ENCODE measurements at regions not wholly inside any gene's neighbourhood (a gene's known extent, or its start where the extent isn't known, plus 50 kb on each side); places are given as distances from the start of the nearest gene placed in this dataset.

DNA sequence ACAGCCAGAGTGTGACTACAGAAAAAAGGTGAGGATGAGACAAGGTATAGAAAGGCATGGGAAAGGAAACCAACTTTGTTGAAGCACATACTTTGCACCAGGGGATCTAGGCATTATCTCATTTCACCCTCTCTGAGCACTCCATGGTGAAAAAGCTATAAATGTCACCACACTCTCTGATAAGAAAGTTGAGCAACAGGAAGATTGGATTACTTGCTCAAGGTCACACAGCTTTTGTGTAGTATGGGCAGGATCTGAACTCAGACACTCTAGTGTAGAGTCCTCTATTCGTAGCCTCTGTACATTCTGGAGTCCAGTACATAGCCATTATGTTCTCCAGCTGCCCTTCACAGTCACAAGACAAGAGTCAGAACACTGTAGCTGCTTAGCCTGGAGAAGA, 163.4 kb upstream of the SEMA6D start:
- no peak for DNase-seq

GRCh38 chr15:47561102-47561501, 156.2 kb upstream of the SEMA6D start:
- no peak for DNase-seq

- DNase-seq, result no peak
Measured at GRCh38 chr15:47565949-47566348, 151.4 kb upstream of the SEMA6D start.

DNA sequence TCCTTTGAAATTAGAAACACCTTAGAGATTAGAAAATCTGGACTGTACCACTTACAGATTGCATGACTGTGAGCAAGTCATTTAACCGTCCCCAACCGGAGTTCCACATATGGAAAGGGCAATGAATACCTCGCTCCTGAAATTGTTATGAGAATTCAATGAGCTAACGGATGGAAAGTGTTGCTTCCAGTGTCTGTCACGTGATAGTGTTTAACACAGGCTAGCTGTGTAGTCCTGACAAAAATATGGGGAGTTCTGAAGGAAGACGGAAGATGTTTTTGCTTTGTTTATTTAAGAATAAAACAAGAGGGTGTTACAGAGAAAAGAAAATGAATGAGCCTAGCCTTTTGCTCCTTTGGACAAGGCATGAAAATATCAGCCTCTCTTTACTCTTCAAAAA, 150.7 kb upstream of the SEMA6D start:
- no peak for DNase-seq

- DNase-seq, result no peak
Measured at GRCh38 chr15:47568030-47568429, 149.3 kb upstream of the SEMA6D start.

DNA sequence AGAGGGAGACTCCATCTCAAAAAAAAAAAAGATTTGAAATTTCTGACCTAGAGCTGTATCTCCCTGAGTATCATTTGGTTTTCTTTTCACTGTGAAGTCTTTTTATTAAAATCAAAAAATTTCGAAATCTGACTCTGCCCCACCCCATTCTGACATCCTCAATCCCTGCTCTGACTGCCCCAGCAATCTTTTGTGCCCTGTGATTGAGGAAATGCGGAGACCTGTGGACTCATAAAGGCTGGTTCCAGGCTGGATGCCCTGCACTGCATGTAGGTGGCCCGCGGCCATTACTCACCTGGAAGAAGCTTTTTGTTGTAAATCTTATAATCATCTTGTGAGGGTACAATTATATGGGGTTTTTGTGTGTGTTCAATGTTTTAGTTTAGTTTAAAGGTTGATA, 147.3 kb upstream of the SEMA6D start:
- DNase-seq, result no peak

GRCh38 chr15:47570451-47570850, 146.9 kb upstream of the SEMA6D start:
- no peak for DNase-seq

GRCh38 chr15:47570881-47571640, 146.2 kb upstream of the SEMA6D start:
- DNase-seq, result no peak

DNA sequence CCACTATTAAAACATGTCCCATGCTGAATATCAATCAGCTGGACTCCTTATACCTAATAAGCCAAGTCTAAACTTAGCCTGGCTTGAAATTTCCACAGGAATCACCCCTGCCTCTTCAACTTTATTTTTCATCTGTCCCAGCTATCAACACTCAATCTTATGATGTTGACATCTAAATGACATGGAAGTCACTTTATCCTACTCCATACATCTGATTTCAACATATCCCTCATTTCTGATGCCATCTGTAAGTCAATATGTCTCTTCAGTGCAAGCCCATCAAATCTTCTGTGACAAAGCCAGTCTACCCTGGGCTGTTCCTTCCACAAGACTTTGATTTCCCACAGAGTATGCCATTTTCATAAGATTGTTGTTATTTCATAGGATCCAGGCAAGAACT, 143.6 kb upstream of the SEMA6D start:
- DNase-seq, result no peak

GRCh38 chr15:47577000-47577399, 140.3 kb upstream of the SEMA6D start:
- no peak for DNase-seq

DNA sequence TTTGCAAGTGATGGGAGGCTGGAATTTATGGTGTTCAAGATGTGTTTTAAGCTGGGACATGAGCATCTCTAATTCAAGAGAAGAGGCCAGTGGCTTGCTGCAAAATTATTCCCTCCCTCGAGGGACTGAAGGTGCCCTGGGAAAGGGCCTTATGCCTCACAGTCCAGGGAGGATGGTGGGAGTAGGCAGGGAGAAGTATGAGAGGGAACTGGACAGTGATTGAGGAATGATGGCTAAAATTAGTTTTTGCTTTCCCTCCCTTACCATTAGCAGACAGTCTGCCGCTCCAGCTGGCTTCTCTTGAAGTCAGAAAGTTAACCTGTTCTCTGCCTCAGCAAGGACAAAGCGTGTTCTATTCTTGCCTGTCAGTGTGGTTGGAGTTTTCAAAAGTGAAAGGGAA, 139.8 kb upstream of the SEMA6D start:
- no peak for DNase-seq

DNA sequence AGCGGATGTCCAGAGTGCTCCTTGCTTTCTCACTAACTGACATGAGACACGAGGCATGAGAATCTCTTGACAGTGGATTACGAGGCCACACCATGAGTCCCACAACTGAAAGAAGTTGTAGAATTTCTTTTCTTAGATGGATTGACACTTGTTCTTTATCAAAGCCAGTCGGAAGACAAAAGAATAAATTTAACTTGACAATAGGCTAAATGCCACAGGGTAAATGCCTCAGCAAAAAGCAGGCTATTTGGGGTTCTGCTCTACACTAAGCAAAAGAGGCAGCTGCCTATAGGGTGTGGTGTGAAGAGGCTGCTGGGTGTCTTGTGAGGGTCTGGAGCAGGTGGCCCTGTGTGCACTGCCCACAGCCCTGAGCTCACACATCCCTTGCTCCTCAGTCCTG, 135.1 kb upstream of the SEMA6D start:
- DNase-seq, result no peak

DNA sequence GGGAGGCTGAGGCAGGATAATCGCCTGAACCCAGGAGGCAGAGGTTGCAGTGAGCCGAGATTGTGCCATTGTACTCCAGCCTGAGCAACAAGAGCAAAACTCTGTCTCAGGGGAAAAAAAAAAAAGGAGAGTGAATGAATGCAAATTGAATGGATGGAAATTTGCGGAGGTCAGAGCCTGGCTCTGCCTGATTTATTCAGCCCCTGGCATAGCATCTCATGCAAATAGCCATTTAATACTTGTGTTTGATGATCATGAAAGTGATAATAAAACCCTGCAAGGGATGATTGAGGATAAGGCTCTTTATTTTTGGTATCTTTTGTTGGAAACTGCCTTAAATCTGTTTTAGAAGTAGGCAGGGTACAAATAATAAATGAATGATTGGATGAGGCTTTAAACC, 133.0 kb upstream of the SEMA6D start:
- no peak for DNase-seq

DNA sequence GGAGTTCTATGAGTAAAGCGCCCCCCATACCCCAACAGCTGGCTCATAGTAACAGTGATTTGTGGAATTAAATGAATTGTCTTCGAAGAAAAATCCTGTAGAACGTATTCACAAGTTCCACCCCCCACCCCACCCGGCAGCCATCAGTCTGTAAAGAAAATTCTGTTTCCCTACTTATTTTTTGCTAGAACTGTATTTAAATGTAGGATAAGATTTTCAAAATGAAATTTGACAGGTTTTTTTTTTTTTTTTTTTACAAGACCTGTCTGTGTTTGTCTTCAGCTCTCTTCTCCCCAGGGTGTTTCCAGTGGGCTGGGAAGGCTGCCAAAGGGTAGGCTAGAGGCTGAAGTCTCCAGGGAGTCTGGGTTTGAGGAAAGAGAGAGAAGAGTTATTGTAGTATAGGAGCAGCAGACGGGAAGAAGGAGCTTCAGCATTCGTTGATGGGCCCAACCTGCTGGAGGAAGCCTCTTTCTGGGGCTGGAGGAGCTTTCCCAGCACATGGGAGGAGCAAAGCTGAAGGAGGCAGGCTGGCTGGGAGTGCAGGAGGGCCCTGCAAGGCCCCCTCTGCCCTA, 130.6 kb upstream of the SEMA6D start:
- DNase-seq, result no peak

GRCh38 chr15:47587940-47588802, 129.1 kb upstream of the SEMA6D start:
- DNase-seq, result no peak

DNA sequence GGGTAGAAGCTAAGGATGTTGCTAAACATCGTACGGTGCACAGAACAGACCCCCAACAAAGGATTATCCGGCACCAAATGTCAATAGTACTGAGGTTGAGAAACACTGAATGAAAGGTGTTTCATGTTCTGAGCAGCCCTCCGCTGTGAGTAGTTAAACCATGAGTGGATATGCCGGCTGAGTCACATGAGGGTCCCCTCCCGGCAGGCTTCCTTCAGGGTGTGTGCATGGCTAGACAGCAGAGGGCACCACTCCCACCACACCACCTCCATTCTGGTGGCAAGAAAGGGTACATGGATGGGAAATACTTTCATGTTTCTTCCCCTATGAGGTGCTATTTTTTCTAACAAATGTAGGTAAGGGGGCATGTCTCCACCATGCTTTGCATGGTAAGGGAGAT, 128.3 kb upstream of the SEMA6D start:
- no peak for DNase-seq

DNA sequence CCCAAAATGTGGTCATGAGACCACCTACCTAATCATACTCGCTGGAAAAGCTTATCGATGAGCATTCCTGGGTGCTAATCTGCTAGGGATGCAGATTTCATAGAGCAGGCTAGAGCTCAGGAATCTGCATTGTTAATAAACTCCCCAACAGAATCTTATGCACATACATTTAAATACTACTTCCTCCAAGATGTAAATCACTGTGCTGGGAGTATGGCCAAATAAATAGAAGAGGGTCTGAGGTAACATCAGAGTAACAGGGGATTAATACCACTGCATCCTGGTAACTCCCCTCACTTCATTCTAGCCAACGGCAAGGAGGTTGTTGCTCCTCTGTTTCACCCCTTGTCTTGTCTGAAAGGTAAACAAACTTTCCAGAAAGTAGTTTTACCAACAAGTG, 118.3 kb upstream of the SEMA6D start:
- DNase-seq, result no peak

DNA sequence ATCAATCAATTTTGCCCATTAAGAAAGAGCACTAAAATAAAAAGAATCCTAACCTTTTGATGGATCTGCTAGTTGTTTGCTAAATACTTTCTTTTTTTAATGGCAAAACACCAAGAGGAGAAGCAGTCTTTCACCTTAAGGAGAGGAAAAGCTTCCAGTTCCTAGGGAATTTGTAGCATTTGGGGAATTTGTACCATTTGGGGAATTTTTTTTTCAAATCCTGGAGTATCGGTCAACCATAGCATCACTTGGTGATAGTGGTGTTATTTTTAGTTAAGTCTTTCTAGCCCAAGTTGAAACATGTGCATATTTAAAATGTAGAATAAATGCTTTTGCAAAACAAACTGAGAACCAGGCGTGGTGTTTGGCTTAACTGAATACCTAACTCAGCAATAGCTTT, 117.5 kb upstream of the SEMA6D start:
- DNase-seq, result no peak

- no peak for DNase-seq
Measured at GRCh38 chr15:47602121-47602520, 115.2 kb upstream of the SEMA6D start.

GRCh38 chr15:47603026-47603425, 114.3 kb upstream of the SEMA6D start:
- no peak for DNase-seq

DNA sequence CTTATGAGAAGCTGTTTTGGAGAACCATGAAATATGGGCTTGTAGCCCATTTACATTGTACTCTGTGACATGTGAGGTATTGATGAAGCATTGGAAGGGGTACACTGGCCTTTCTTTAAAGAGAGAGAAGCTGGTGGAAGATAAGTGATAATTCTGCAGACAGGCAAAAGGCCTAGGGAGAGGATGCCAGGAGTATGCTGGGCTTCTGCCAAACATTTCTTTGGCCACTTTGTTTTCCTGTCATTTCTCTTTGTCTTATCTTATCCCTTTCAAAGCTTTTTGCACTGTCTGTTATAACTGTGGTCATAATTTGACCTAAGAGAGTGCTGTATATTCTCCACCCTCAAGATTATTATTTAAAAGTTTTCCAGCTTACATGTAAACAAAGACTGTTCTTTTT, 109.6 kb upstream of the SEMA6D start:
- no peak for DNase-seq

DNA sequence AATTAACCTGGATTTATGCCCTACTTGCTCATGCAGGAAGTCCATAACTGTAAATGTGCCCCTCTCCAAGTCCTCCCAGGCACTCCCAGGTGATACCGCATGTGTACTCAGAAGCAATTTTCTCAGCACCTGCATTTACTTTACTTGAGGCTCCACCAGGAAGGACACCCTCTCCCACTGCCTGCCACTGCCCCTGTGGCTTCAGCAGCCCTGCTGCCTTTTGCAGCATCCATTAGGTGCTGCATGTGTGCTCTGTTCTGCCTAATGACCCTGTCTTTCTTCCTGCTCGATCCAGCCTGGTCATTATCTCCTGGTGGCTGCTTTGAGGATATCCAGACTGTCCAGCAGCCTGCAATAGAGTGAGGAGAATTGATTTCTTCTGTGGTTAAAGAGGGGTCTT, 107.6 kb upstream of the SEMA6D start:
- no peak for DNase-seq

DNA sequence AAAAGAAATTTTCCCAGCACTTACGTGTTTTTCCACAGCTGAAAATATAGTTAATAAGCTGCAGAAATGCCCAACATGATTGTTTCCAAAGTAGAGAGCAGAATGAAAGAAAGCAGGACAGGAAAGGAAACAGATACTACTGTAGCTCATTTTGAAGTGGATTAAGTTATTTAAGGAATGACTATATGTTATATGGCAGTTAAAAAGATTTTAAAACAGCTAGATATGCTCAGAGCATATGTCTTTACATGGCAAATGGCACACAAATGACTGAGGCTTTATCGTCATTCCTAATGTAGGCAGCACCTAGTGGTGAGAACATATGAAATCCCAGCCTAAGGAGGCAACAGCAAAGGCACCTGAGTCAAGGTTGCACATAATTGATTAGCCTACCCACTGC, 106.6 kb upstream of the SEMA6D start:
- no peak for DNase-seq

DNA sequence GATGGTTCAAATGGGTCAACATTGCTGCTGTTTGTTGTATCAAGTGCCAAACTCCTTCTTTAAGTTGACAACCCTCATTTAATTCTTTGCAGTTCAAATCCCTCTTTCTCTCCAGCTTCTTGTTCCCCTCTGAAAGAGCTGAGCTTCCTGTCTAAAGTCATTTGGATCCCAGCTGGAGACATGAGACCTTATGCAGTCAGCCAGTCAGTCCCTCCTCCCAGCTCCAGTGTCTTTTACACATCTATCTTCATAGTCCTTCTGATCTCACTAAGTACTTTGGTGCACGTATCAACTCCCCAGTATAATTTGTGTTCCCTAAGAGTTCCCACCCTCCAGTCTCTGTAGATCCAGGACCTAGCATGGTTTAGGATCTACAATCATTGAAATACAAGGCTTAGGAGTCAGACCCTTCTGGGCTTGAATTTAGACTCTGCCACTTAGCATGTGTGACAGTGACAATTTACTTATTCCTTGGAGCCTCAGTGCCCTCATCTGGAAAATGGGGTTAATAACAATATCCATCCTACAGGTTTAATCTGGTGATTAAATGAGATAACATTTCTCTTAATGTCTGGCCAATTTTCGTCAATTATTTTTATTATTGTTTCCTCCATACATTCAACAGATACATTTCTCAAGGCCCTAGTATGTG, 102.8 kb upstream of the SEMA6D start:
- DNase-seq, result no peak

Data from kidney glomerular epithelial cell (primary cell).